Body of pancreas (tissue), 4 donors: ENCODE measurements at regions not wholly inside any gene's neighbourhood (a gene's known extent, or its start where the extent isn't known, plus 50 kb on each side); places are given as distances from the start of the nearest gene placed in this dataset.

Experiments used
- CTCF ChIP-seq, 7 experiments: fragments of 450-650 bp in 4 of 7; fragments of 200-600 bp in 3 of 7; sonication (generic) in 3 of 7; IDR thresholded peaks; one replicate each; pipeline ENCODE4 v1.5.1; 2016 to 2019; ENCODE audit warnings: antibody characterized with exemption in 7 of 7
- POLR2A ChIP-seq, 3 donors: fragments of 450-650 bp; IDR thresholded peaks; one replicate each; pipeline ENCODE4 v1.6.1; 2016; ENCODE audit warnings: antibody characterized with exemption in 3 of 3, mild to moderate bottlenecking in 2 of 3

DNA sequence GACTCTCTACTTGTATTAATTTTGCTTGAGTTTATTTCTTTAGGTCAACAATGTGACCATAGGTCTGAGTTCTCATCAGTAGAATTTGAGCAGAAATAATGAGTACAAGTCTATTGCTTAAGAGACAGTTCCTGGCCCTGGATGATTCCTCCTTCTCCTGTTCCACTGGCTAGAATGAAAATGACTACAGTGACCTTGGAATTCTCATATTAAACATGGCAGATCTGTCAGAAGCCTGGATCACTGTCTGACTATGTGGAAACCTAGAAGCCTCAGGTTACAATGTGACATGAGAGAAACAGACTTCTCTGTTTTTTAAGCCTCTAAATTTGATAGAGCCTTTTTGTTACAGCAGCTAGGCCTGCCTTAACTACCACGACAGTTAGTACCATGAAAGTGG is 82.9 kb upstream of the MED14 start:
- no peak for TF ChIP-seq CTCF (IDR thresholded peaks at IDR 0.05)
- no peak for TF ChIP-seq POLR2A (IDR thresholded peaks at IDR 0.05)
